ENCODE measurements at regions not wholly inside any gene's neighbourhood (a gene's known extent, or its start where the extent isn't known, plus 50 kb on each side); places are given as distances from the start of the nearest gene placed in this dataset.

DNA sequence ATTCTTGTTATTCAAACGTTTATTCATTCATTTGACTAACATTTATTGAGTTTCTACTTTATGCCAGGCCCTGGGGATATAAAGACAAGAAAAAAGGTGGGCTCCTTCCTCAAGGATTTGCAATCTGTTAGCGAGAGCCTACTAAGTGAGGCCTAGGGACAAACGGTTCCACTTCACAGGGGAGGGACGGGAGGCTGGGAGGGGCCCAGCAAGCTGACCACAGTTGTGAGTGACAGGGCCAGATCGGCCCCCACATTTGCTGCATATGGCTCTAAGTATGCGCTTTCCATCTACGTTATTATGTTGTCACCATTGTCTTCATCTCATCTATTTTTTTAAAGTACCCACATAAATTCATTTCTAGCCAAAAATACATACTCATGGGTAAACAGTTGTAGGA, 271.1 kb downstream of the BUD13 start:
- no peak for TF ChIP-seq CHD2 (IDR thresholded peaks at IDR 0.05; ENCODE audit: low read length, partially characterized antibody)
- TF ChIP-seq, protein P1, sequence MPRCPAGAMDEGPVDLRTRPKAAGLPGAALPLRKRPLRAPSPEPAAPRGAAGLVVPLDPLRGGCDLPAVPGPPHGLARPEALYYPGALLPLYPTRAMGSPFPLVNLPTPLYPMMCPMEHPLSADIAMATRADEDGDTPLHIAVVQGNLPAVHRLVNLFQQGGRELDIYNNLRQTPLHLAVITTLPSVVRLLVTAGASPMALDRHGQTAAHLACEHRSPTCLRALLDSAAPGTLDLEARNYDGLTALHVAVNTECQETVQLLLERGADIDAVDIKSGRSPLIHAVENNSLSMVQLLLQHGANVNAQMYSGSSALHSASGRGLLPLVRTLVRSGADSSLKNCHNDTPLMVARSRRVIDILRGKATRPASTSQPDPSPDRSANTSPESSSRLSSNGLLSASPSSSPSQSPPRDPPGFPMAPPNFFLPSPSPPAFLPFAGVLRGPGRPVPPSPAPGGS (IDR thresholded peaks at IDR 0.05): no peak
- no peak overlapping the region for H3K4me2 ChIP-seq
- no peak overlapping the region for H3K27ac ChIP-seq
- no peak for DNase-seq (ENCODE audit: low read depth in 1 of 2, low spot score in 1 of 2)
- no peak overlapping the region for H3K4me3 ChIP-seq
- WGBS (ENCODE audit: missing lambda C conversion rate): 34% methylated on average over 7 of the region's 7 CpGs
- no peaks in the 10 kb centered on the region for H3K9me3 ChIP-seq
- no peak for FAIRE-seq
- CTCF ChIA-PET: interaction anchor here (1.0 to 1.3 kb wide), 2 partner anchors 33 to 140 kb away, joined by 3 to 5 read pairs; no protein-coding TSS in a partner anchor
- ATAC-seq: no peak
- POLR2A ChIA-PET: no interaction called here
- H3K4me1 ChIP-seq: no peaks in the 10 kb centered on the region

DNA sequence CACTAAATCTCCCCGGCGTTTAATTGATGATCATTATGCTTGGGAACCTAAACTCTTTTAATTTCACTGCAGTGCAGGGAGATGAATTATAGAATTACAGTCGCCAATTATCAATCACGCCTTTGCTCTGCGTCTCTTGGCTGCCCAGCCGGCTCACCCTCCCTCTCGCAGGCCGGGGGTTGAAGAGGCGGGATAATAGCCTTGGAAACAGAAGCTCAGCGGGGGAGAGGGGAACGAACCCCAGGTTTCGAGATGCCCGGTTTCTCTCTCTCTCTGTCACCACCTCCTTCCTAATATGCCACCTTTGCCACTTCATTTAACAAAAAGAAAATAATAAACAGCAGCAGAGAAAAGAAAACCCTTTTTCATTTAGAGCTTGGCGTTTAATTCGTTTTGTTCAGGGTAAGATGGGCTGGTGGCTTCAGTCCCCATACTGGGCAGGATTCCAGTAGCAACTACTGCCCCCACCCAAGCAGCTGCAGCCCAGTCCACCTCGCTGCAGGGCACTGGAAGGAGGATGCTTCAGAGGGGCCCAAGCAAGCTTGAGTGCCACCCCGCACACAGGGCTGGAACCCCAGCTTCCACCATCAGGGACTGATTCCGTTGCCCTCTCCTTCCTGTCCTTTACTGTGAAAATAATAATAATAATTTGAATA, 271.7 kb downstream of the BUD13 start:
- ATAC-seq (no peak), DNase-seq (ENCODE audit: low read depth in 1 of 2, low spot score in 1 of 2) (no peak), FAIRE-seq (no peak)
- ChIA-PET POLR2A (no interaction called here), CTCF (interaction anchor here (1.0 to 1.3 kb wide), 2 partner anchors 32 to 141 kb away, joined by 3 to 5 read pairs; no protein-coding TSS in a partner anchor)
- WGBS (ENCODE audit: missing lambda C conversion rate): 40% methylated on average over 18 of the region's 18 CpGs
- Histone ChIP-seq H3K4me3 (no peak overlapping the region), H3K4me2 (no peak overlapping the region), H3K27ac (no peak overlapping the region), H3K4me1 (no peaks in the 10 kb centered on the region), H3K9me3 (no peaks in the 10 kb centered on the region)
- no peak for TF ChIP-seq BHLHE40 (IDR thresholded peaks at IDR 0.05; ENCODE audit: low read depth, low read length)
- no peak for TF ChIP-seq JUN (IDR thresholded peaks at IDR 0.05)
- no peak for TF ChIP-seq KDM5A (IDR thresholded peaks at IDR 0.05)
- no peak for TF ChIP-seq ESRRA (IDR thresholded peaks at IDR 0.05; ENCODE audit: borderline replicate concordance, low read length)
- TF ChIP-seq HEYL (CRISPR knock-in tag; IDR thresholded peaks at IDR 0.05): no peak
- TF ChIP-seq EP300 (IDR thresholded peaks at IDR 0.05): no peak
- TF ChIP-seq NPAS2 (CRISPR knock-in tag; IDR thresholded peaks at IDR 0.05; ENCODE audit: borderline replicate concordance): no peak

DNA sequence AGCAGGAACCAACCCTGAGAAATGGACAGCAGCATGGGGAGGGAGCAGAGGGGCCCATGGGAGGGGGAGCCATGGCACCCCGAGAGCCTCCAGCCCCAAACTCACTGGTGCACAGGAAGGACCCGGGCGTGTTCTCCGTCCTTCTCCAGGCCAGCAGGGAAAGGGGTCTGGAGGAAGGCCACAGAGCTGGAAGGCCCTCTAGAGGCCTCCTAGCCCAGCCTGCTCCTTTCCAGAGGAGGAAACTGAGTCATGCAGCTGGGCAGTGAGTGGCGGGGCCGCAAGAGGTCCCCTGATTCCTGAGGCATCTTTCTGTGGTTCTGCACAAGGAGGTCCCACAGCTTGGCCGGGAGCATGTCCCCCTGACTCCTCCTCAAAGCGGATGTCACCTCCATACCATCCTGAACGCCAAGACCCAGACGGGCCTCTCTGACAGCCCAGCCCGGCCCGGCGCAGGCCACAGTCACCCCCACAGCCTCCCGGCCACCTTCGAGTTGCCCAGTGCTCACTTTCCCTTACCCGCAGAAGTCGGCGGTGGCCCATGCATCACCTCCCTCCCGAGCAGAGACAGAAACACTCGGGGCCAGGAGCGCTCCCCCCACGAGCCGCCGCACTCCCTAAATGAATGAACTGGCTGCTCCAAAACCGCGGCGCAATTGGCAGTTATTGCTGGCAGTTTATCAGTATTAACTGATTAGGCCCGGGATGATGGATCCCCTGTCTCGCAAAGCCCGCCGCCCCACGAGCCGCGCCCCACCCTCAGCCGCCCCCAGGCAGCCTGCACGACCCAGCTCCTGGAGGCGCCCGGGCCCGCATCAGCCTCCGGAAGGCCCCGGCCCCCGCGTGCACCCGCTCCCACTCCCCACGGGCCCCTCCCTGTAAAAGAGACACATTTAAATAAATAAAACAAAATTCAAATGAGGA, 272.5 kb downstream of the BUD13 start:
- ChIA-PET POLR2A (no interaction called here), CTCF (interaction anchor here (1.0 to 2.3 kb wide), 9 partner anchors 10 to 224 kb away, joined by 3 to 11 read pairs (median 4); no protein-coding TSS in a partner anchor)
- no peak overlapping the region for H3K4me3 ChIP-seq
- ATAC-seq: no peak
- WGBS (ENCODE audit: missing lambda C conversion rate): 55% methylated on average over 32 of the region's 45 CpGs
- no peak overlapping the region for H3K27ac ChIP-seq
- no peaks in the 10 kb centered on the region for H3K4me1 ChIP-seq
- no peak overlapping the region for H3K4me2 ChIP-seq
- H3K9me3 ChIP-seq: no peaks in the 10 kb centered on the region
- FAIRE-seq: no peak
- DNase-seq (ENCODE audit: low read depth in 1 of 2, low spot score in 1 of 2): no peak
- TF ChIP-seq CBX8 (IDR thresholded peaks at IDR 0.05) (no peak), NPAS2 (CRISPR knock-in tag; IDR thresholded peaks at IDR 0.05; ENCODE audit: borderline replicate concordance) (no peak), TFCP2L1 (CRISPR knock-in tag; IDR thresholded peaks at IDR 0.05) (no peak), MAFK (IDR thresholded peaks at IDR 0.05; ENCODE audit: partially characterized antibody) (no peak), HDAC2 (IDR thresholded peaks at IDR 0.05) (no peak), KDM5A (IDR thresholded peaks at IDR 0.05) (no peak), RCOR1 (IDR thresholded peaks at IDR 0.05; ENCODE audit: low read depth, low read length) (no peak), PHF8 (IDR thresholded peaks at IDR 0.05; ENCODE audit: borderline replicate concordance, low read depth) (no peak), JUNB (IDR thresholded peaks at IDR 0.05) (no peak), HOXB5 (CRISPR knock-in tag; IDR thresholded peaks at IDR 0.05) (no peak), MAZ (IDR thresholded peaks at IDR 0.05; ENCODE audit: borderline replicate concordance, low read depth, low read length) (no peak), ESRRA (IDR thresholded peaks at IDR 0.05; ENCODE audit: borderline replicate concordance, low read length) (no peak), GATA3 (IDR thresholded peaks at IDR 0.05; ENCODE audit: borderline replicate concordance) (no peak), NFE2L2 (conservative IDR thresholded peaks at IDR 0.05; ENCODE audit: low read length) (no peak), SMC3 (IDR thresholded peaks at IDR 0.05) (no peak), ZSCAN20 (CRISPR knock-in tag; IDR thresholded peaks at IDR 0.05) (no peak)
- TF ChIP-seq, protein P2, sequence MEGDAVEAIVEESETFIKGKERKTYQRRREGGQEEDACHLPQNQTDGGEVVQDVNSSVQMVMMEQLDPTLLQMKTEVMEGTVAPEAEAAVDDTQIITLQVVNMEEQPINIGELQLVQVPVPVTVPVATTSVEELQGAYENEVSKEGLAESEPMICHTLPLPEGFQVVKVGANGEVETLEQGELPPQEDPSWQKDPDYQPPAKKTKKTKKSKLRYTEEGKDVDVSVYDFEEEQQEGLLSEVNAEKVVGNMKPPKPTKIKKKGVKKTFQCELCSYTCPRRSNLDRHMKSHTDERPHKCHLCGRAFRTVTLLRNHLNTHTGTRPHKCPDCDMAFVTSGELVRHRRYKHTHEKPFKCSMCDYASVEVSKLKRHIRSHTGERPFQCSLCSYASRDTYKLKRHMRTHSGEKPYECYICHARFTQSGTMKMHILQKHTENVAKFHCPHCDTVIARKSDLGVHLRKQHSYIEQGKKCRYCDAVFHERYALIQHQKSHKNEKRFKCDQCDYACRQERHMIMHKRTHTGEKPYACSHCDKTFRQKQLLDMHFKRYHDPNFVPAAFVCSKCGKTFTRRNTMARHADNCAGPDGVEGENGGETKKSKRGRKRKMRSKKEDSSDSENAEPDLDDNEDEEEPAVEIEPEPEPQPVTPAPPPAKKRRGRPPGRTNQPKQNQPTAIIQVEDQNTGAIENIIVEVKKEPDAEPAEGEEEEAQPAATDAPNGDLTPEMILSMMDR (IDR thresholded peaks at IDR 0.05): no peak
